Thoracic aorta (tissue), 2 donors: ENCODE measurements at regions not wholly inside any gene's neighbourhood (a gene's known extent, or its start where the extent isn't known, plus 50 kb on each side); places are given as distances from the start of the nearest gene placed in this dataset.

Experiments
- ATAC-seq: fragments of 150-250 bp; one replicate; pipeline ENCODE4 v1.8.0; 2017; ENCODE audit warnings: low read depth; ENCODE audit not compliant: insufficient number of reproducible peaks, low FRiP score
- DNase-seq: peaks from one replicate; pipeline ENCODE4 v3.0.0-alpha.2; 2020; ENCODE audit warnings: low spot score
- H3K27ac ChIP-seq, 2 donors: fragments of 200-600 bp; sonication (generic); 1 replicate in 1 of 2; 2 replicates in 1 of 2; pipeline ENCODE4 v1.5.1; 2016; ENCODE audit warnings: mild to moderate bottlenecking in 2 of 2, moderate library complexity in 2 of 2
- H3K27me3 ChIP-seq: fragments of 200-600 bp; sonication (generic); replicated peaks from 2 replicates; pipeline ENCODE4 v1.6.0; 2016; ENCODE audit warnings: mild to moderate bottlenecking; ENCODE audit not compliant: insufficient read depth
- H3K36me3 ChIP-seq: fragments of 200-600 bp; sonication (generic); one replicate; pipeline ENCODE4 v1.5.1; 2016
- H3K4me1 ChIP-seq, 2 donors: fragments of 200-600 bp; sonication (generic); 1 replicate in 1 of 2; 2 replicates in 1 of 2; pipeline versions ENCODE4 v1.5.1 to v1.6.0; 2016; ENCODE audit warnings: low read depth in 2 of 2, mild to moderate bottlenecking in 1 of 2; ENCODE audit not compliant: control insufficient read depth in 1 of 2
- H3K4me3 ChIP-seq: fragments of 200-600 bp; sonication (generic); 2 replicates; pipeline ENCODE4 v1.5.1; 2016; ENCODE audit warnings: mild to moderate bottlenecking
- H3K9me3 ChIP-seq: fragments of 200-600 bp; sonication (generic); 2 replicates; pipeline ENCODE4 v1.5.1; 2016
- CTCF ChIP-seq: fragments of 200-600 bp; sonication (generic); IDR thresholded peaks from one replicate; pipeline ENCODE4 v1.5.1; 2019; ENCODE audit warnings: antibody characterized with exemption

DNA sequence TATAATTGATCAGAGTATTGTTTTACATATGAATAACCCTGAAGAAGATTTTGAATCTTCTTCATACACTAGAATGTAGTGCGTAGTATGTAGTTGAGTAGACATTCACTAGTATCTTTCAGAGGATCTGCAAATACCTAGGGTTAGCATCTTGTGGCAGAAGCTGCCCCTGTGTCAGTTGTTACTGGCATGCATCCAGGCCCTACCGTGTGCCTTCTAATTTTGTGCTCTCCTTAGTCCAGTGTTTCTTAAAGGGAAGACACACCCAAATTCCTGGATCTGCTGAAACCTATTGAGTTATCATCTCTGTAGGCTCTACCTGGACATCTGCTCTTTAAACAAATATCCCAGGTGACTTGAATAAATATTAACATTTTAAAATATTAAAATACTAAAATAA, 99.7 kb upstream of the SERTAD2 start:
- Histone ChIP-seq H3K9me3 (no peaks in the 10 kb centered on the region), H3K27me3 (no peaks in the 10 kb centered on the region), H3K4me3 (no peak overlapping the region), H3K36me3 (no peaks in the 10 kb centered on the region), H3K27ac (no peak overlapping the region), H3K4me1 (peaks cover 13 to 14% of the 10 kb centered on the region in 2 donors)
- ATAC-seq, result no peak
- DNase-seq, result no peak
- TF ChIP-seq CTCF, result no peak

- Histone ChIP-seq H3K27ac (no peak overlapping the region), H3K4me3 (no peak overlapping the region), H3K4me1 (peaks cover 2 to 4% of the 10 kb centered on the region in 2 donors), H3K27me3 (no peaks in the 10 kb centered on the region), H3K36me3 (no peaks in the 10 kb centered on the region), H3K9me3 (no peaks in the 10 kb centered on the region)
- TF ChIP-seq CTCF, result no peak
- DNase-seq (no peak), ATAC-seq (no peak)
Measured at GRCh38 chr2:64754570-64754969, 100.9 kb upstream of the SERTAD2 start.

- Histone ChIP-seq H3K9me3 (no peaks in the 10 kb centered on the region), H3K36me3 (no peaks in the 10 kb centered on the region), H3K4me3 (no peak overlapping the region), H3K27me3 (no peaks in the 10 kb centered on the region), H3K4me1 (peaks cover 0 to 2% of the 10 kb centered on the region in 2 donors), H3K27ac (no peak overlapping the region)
- no peak for TF ChIP-seq CTCF
- no peak for ATAC-seq
- no peak for DNase-seq
Measured at GRCh38 chr2:64757126-64757525, 103.4 kb upstream of the SERTAD2 start.

GRCh38 chr2:64760128-64760527, 106.4 kb upstream of the SERTAD2 start:
- Histone ChIP-seq H3K9me3 (no peaks in the 10 kb centered on the region), H3K36me3 (no peaks in the 10 kb centered on the region), H3K4me1 (no peaks in the 10 kb centered on the region), H3K4me3 (no peak overlapping the region), H3K27ac (no peak overlapping the region), H3K27me3 (no peaks in the 10 kb centered on the region)
- DNase-seq, result no peak
- no peak for ATAC-seq
- TF ChIP-seq CTCF, result no peak

DNA sequence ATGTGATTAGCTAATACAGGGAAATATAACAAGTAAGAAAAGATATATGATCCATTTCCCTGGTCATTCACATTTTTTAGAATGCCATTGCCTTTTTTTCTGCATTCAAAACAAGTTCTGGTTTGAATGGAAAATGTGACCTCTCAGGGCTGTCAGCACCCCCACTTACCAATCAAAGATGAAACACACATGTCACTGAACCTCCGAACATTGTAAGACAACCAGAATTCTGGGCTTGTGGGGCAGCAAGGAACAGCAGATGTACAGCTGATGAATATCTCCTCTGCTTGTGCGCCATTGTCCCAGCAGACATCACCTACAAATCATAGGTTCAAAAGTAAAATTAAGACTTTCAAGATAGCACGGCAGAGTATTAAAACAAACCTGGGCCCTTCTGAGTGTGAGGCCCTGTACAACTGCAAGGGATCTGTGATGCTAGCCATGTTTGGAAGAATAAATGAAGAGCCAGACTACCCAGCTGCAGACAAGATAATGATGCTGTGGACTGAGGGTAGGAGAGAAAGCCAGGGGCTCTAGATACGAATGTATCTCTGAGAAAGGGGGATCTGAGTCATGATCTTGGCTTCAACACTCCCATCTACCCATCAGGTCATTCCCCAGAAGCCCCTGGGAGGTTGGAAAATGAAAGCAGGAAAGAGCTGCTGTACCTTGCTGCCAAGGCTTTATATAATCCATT, 108.7 kb upstream of the SERTAD2 start:
- Histone ChIP-seq H3K36me3 (no peaks in the 10 kb centered on the region), H3K27me3 (no peaks in the 10 kb centered on the region), H3K4me1 (peaks cover 4% of the 10 kb centered on the region in 2 donors), H3K9me3 (no peaks in the 10 kb centered on the region), H3K27ac (no peak overlapping the region), H3K4me3 (no peak overlapping the region)
- ATAC-seq (no peak), DNase-seq (no peak)
- no peak for TF ChIP-seq CTCF
